WTC11 (cell line): ENCODE measurements at regions not wholly inside any gene's neighbourhood (a gene's known extent, or its start where the extent isn't known, plus 50 kb on each side); places are given as distances from the start of the nearest gene placed in this dataset.

Source experiments
- ATAC-seq: fragments of 200-7000 bp; cut with Tn5 transposase; 2 replicates; pipeline ENCODE4 v1.10.0; 2021; ENCODE audit warnings: mild to moderate bottlenecking, moderate library complexity
- CTCF ChIA-PET: fragments of 300-600 bp; sonication (Branson Sonifier 250); formaldehyde crosslinking; loops from one replicate; lab custom pipeline; 2021; ENCODE audit warnings: antibody characterized with exemption; lab: Charles Lee
- POLR2A ChIA-PET: fragments of 350-600 bp; sonication (Branson Sonifier 250); formaldehyde crosslinking; loops from one replicate; lab custom pipeline; 2021; ENCODE audit warnings: antibody characterized with exemption; lab: Charles Lee
- DNase-seq: peaks from one replicate; pipeline ENCODE4 v3.0.0; 2021; ENCODE audit warnings: low spot score
- H3K27ac Mint-ChIP-seq: 2 replicates; pipeline ENCODE4 v1.8.0; 2021; ENCODE audit warnings: mixed read lengths
- H3K27me3 Mint-ChIP-seq: 2 replicates; pipeline ENCODE4 v1.8.0; 2021; ENCODE audit warnings: low read depth, mild to moderate bottlenecking, moderate library complexity, mixed read lengths
- H3K36me3 Mint-ChIP-seq: 2 replicates; pipeline ENCODE4 v1.8.0; 2021; ENCODE audit warnings: mixed read lengths
- H3K4me1 Mint-ChIP-seq: 2 replicates; pipeline ENCODE4 v1.8.0; 2022; ENCODE audit warnings: mixed read lengths
- H3K4me3 Mint-ChIP-seq: 2 replicates; pipeline ENCODE4 v1.8.0; 2021; ENCODE audit warnings: mild to moderate bottlenecking, moderate library complexity, mixed read lengths
- H3K9me3 Mint-ChIP-seq: 2 replicates; pipeline ENCODE4 v1.8.0; 2021; ENCODE audit warnings: mixed read lengths
- AFF4 ChIP-seq: sonication (generic); formaldehyde crosslinking; IDR thresholded peaks from 2 replicates; pipeline ENCODE4 v1.8.1; 2023; ENCODE audit warnings: mild to moderate bottlenecking, missing genetic modification reagents, borderline replicate concordance
- ATF6 ChIP-seq: sonication (generic); formaldehyde crosslinking; IDR thresholded peaks from 2 replicates; pipeline ENCODE4 v1.8.1; 2023; ENCODE audit warnings: mild to moderate bottlenecking, missing genetic modification reagents
- CDX4 ChIP-seq: fragments of 250-450 bp; sonication (Bioruptor Pico); IDR thresholded peaks from 2 replicates; pipeline ENCODE4 v1.9.0; 2021; ENCODE audit warnings: moderate library complexity, mild to moderate bottlenecking, inconsistent platforms, borderline replicate concordance
- FOXJ3 ChIP-seq: sonication (generic); formaldehyde crosslinking; IDR thresholded peaks from 2 replicates; pipeline ENCODE4 v1.9.0; 2021; ENCODE audit warnings: missing genetic modification reagents, mild to moderate bottlenecking, borderline replicate concordance
- GABPB1 ChIP-seq: sonication (generic); formaldehyde crosslinking; IDR thresholded peaks from 2 replicates; pipeline ENCODE4 v1.8.1; 2023; ENCODE audit warnings: mild to moderate bottlenecking, missing genetic modification reagents
- IRF1 ChIP-seq: sonication (generic); formaldehyde crosslinking; IDR thresholded peaks from 2 replicates; pipeline ENCODE4 v1.8.0; 2023; ENCODE audit warnings: missing genetic modification reagents
- NFATC4 ChIP-seq: fragments of 250-450 bp; sonication (Bioruptor Pico); IDR thresholded peaks from 2 replicates; pipeline ENCODE4 v1.9.0; 2021; ENCODE audit warnings: mild to moderate bottlenecking
- NFE2L1 ChIP-seq: sonication (generic); formaldehyde crosslinking; IDR thresholded peaks from 2 replicates; pipeline ENCODE4 v1.8.1; 2023; ENCODE audit warnings: missing genetic modification reagents
- RELA ChIP-seq: sonication (generic); formaldehyde crosslinking; IDR thresholded peaks from 2 replicates; pipeline ENCODE4 v1.8.1; 2022; ENCODE audit warnings: missing genetic modification reagents, mild to moderate bottlenecking, borderline replicate concordance
- SMAD4 ChIP-seq: sonication (generic); formaldehyde crosslinking; IDR thresholded peaks from 2 replicates; pipeline ENCODE4 v1.8.0; 2022; ENCODE audit warnings: mild to moderate bottlenecking, missing genetic modification reagents
- SP1 ChIP-seq: sonication (generic); formaldehyde crosslinking; conservative IDR thresholded peaks from 2 replicates; pipeline ENCODE4 v1.8.1; 2022; ENCODE audit warnings: missing genetic modification reagents
- TCF7 ChIP-seq: sonication (generic); formaldehyde crosslinking; IDR thresholded peaks from 2 replicates; pipeline ENCODE4 v1.8.0; 2022; ENCODE audit warnings: mild to moderate bottlenecking, low read depth, missing genetic modification reagents, moderate library complexity
- ZMAT4 ChIP-seq: fragments of 250-450 bp; sonication (Bioruptor Pico); IDR thresholded peaks from 2 replicates; pipeline ENCODE4 v1.9.0; 2021; ENCODE audit warnings: mild to moderate bottlenecking
- ZNF138 ChIP-seq: sonication (generic); formaldehyde crosslinking; conservative IDR thresholded peaks from 2 replicates; pipeline ENCODE4 v1.8.1; 2022; ENCODE audit warnings: mild to moderate bottlenecking, moderate library complexity, missing genetic modification reagents
- ZNF416 ChIP-seq: fragments of 250-450 bp; sonication (Bioruptor Pico); IDR thresholded peaks from 2 replicates; pipeline ENCODE4 v1.9.0; 2021; ENCODE audit warnings: mild to moderate bottlenecking, inconsistent platforms
- ZSCAN18 ChIP-seq: fragments of 250-450 bp; sonication (Bioruptor Pico); IDR thresholded peaks from 2 replicates; pipeline ENCODE4 v2.1.2; 2022; ENCODE audit warnings: mild to moderate bottlenecking, moderate library complexity
- TF ChIP-seq, protein P1 (sequence below): sonication (generic); formaldehyde crosslinking; conservative IDR thresholded peaks from 2 replicates; pipeline ENCODE4 v1.8.1; 2022; ENCODE audit warnings: mild to moderate bottlenecking, missing genetic modification reagents
- TF ChIP-seq, protein P2 (sequence below): fragments of 250-450 bp; sonication (Bioruptor Pico); IDR thresholded peaks from 2 replicates; pipeline ENCODE4 v1.8.0; 2021; ENCODE audit warnings: mild to moderate bottlenecking

DNA sequence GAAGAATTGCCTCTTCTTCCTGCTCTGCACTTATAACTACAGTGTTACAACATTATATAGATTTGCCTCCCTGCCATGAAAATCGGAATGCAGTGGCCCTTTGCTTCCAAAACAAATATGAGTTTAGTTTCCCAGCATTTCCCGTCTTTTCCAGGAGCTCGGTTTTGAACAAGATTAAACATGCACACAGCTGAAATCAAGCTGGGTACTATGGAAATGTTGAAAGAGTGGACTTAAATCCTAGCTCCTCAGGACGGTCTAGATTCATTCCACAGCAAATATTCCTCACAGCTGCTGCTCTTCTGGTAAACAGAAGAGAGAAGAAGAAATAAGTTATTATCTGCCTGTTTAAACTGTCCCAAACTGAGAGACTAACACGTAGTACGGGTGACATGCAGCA lies 161.4 kb downstream of the PIK3R1 start (continued):
- TF ChIP-seq ZSCAN18 (CRISPR knock-in tag) = no peak

- POLR2A ChIA-PET = no interaction called here
- TF ChIP-seq AFF4 (CRISPR knock-in tag) (no peak), ATF6 (CRISPR knock-in tag) (no peak), CDX4 (CRISPR knock-in tag) (no peak), SP1 (CRISPR knock-in tag) (no peak), ZNF416 (CRISPR knock-in tag) (no peak), TCF7 (CRISPR knock-in tag) (no peak), SMAD4 (CRISPR knock-in tag) (no peak), IRF1 (no peak), NFATC4 (no peak), RELA (CRISPR knock-in tag) (no peak), GABPB1 (CRISPR knock-in tag) (no peak), FOXJ3 (no peak), ZMAT4 (CRISPR knock-in tag) (no peak), ZNF138 (CRISPR knock-in tag) (no peak), NFE2L1 (CRISPR knock-in tag) (no peak)
- TF ChIP-seq, protein P1, sequence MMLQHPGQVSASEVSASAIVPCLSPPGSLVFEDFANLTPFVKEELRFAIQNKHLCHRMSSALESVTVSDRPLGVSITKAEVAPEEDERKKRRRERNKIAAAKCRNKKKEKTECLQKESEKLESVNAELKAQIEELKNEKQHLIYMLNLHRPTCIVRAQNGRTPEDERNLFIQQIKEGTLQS (CRISPR knock-in tag) = no peak
- TF ChIP-seq, protein P2, sequence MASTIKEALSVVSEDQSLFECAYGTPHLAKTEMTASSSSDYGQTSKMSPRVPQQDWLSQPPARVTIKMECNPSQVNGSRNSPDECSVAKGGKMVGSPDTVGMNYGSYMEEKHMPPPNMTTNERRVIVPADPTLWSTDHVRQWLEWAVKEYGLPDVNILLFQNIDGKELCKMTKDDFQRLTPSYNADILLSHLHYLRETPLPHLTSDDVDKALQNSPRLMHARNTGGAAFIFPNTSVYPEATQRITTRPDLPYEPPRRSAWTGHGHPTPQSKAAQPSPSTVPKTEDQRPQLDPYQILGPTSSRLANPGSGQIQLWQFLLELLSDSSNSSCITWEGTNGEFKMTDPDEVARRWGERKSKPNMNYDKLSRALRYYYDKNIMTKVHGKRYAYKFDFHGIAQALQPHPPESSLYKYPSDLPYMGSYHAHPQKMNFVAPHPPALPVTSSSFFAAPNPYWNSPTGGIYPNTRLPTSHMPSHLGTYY (CRISPR knock-in tag) = no peak
- TF ChIP-seq, all 79 proteins: peak for 0
- peaks cover 8% of the 10 kb centered on the region for H3K9me3 Mint-ChIP-seq
- 0 out of 2 replicates have a peak overlapping the region, but pooled peaks have one; percentile 28 for H3K27ac Mint-ChIP-seq
- peaks cover 26% of the 10 kb centered on the region for H3K4me1 Mint-ChIP-seq
- CTCF ChIA-PET = interaction anchor here (1.1 kb wide), 2 partner anchors 90 to 91 kb away, joined by 4 read pairs; no protein-coding TSS in a partner anchor
- peaks cover 5% of the 10 kb centered on the region for H3K36me3 Mint-ChIP-seq
- DNase-seq = no peak
- no peak overlapping the region for H3K4me3 Mint-ChIP-seq
- H3K27me3 Mint-ChIP-seq = no peaks in the 10 kb centered on the region
- ATAC-seq = no peak
Measured at GRCh38 chr5:68377733-68378132, 162.2 kb downstream of the PIK3R1 start.
